IPS DF 6.9 (cell line): ENCODE measurements at regions not wholly inside any gene's neighbourhood (a gene's known extent, or its start where the extent isn't known, plus 50 kb on each side); places are given as distances from the start of the nearest gene placed in this dataset.
"Not testable (repeated sequence)": the region's sequence is repeated elsewhere in the genome, so short reads cannot be mapped to it uniquely, and the experiment has no call there.

Experiments used
- DNase-seq: peaks from one replicate; pipeline ENCODE4 v3.0.0-alpha.2; 2013; ENCODE audit warnings: low read depth, low spot score
- H3K27ac ChIP-seq: one replicate; pipeline ENCODE4 v1.5.1; 2013; ENCODE audit warnings: low read length, control low read depth
- H3K27me3 ChIP-seq: 2 replicates; pipeline ENCODE4 v1.6.1; 2013; ENCODE audit warnings: mild to moderate bottlenecking, low read length; ENCODE audit not compliant: control insufficient read depth, insufficient read depth
- H3K36me3 ChIP-seq: 2 replicates; pipeline ENCODE4 v1.6.1; 2013; ENCODE audit warnings: low read length; ENCODE audit not compliant: control insufficient read depth, insufficient read depth
- H3K4me1 ChIP-seq: 2 replicates; pipeline ENCODE4 v1.6.1; 2013; ENCODE audit warnings: low read length; ENCODE audit not compliant: control insufficient read depth, insufficient read depth
- H3K4me3 ChIP-seq: 2 replicates; pipeline ENCODE4 v1.5.1; 2013; ENCODE audit warnings: mild to moderate bottlenecking, low read length
- H3K9me3 ChIP-seq: 2 replicates; pipeline ENCODE4 v1.6.1; 2013; ENCODE audit warnings: low read length, inconsistent platforms; ENCODE audit not compliant: control insufficient read depth, insufficient read depth
- WGBS: extraction: QIAGEN DNeasy Blood & Tissue Kit; methylation state at CpG from one replicate; pipeline ENCODE4 v1.1.7; 2013; ENCODE audit warnings: mixed read lengths, missing lambda C conversion rate; ENCODE audit not compliant: insufficient read length, insufficient coverage; 5-methylcytosine and 5-hydroxymethylcytosine counted together

GRCh38 chr10:21463436-21463835 is 62.0 kb downstream of the SKIDA1 start:
- Histone ChIP-seq H3K4me3 (no peak overlapping the region), H3K36me3 (no peaks in the 10 kb centered on the region), H3K4me1 (no peaks in the 10 kb centered on the region), H3K9me3 (no peaks in the 10 kb centered on the region), H3K27me3 (no peaks in the 10 kb centered on the region), H3K27ac (no peak overlapping the region)
- no peak for DNase-seq
- WGBS = no CpG with 5 or more reads among the region's 3 CpGs

GRCh38 chr10:21458126-21458871 is 67.2 kb downstream of the SKIDA1 start:
- H3K4me1 ChIP-seq = no peaks in the 10 kb centered on the region
- no peaks in the 10 kb centered on the region for H3K36me3 ChIP-seq
- no peaks in the 10 kb centered on the region for H3K27me3 ChIP-seq
- no peak for DNase-seq
- no peak overlapping the region for H3K27ac ChIP-seq
- H3K4me3 ChIP-seq = no peak overlapping the region
- no peaks in the 10 kb centered on the region for H3K9me3 ChIP-seq
- no CpG with 5 or more reads among the region's 5 CpGs for WGBS

DNA sequence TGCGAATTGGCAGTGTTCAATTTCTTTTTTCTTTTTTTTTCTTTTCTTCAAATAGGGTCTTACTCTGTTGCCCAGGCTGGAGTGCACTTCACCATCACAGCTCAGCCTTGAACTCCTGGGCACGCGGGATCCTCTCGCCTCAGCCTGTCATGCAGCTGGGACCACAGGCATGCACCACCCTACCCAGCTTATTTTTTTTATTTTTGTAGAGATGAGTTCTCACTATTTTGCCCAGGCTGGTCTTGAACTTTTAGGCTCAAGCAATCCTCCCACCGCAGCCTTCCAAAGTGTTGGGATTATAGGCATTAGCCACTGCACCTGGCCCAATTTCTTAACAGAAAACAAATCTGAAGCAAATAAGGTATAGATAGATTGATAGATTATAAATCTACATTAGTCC is 69.3 kb downstream of the SKIDA1 start:
- WGBS = no CpG with 5 or more reads among the region's 5 CpGs
- Histone ChIP-seq H3K4me3 (no peak overlapping the region), H3K27me3 (no peaks in the 10 kb centered on the region), H3K36me3 (no peaks in the 10 kb centered on the region), H3K27ac (no peak overlapping the region), H3K4me1 (no peaks in the 10 kb centered on the region), H3K9me3 (no peaks in the 10 kb centered on the region)
- DNase-seq = no peak

GRCh38 chr10:21452203-21452602 is 73.3 kb downstream of the SKIDA1 start:
- Histone ChIP-seq H3K9me3 (no peaks in the 10 kb centered on the region), H3K4me3 (no peak overlapping the region), H3K27me3 (no peaks in the 10 kb centered on the region), H3K36me3 (no peaks in the 10 kb centered on the region), H3K27ac (no peak overlapping the region), H3K4me1 (no peaks in the 10 kb centered on the region)
- no CpG with 5 or more reads among the region's 3 CpGs for WGBS
- no peak for DNase-seq

- H3K27ac ChIP-seq = no peak overlapping the region
- H3K9me3 ChIP-seq = no peaks in the 10 kb centered on the region
- H3K4me3 ChIP-seq = no peak overlapping the region
- no CpG with 5 or more reads among the region's 8 CpGs for WGBS
- H3K36me3 ChIP-seq = no peaks in the 10 kb centered on the region
- no peak for DNase-seq
- H3K4me1 ChIP-seq = no peaks in the 10 kb centered on the region
- no peaks in the 10 kb centered on the region for H3K27me3 ChIP-seq
Observed at GRCh38 chr10:21449288-21449966, 76.1 kb downstream of the SKIDA1 start.

DNA sequence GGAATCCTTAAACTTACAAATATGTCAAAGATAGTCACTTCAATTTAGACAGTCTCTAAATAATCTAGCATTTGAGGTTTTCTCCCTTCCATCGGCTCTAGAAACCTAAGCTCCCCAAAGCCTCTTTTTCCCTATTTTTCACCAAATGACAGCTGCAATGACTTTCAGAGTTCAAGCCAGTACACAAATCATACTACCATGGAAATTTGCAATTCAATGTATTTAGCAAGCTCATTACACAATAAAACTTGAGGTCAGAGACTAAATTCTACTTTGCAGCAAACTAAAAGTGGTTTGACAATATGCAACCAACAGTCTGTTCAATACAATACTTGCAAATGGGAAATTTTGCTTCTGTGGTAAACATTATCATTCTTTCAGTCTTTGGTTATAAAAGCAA is 80.3 kb downstream of the SKIDA1 start:
- Histone ChIP-seq H3K9me3 (no peaks in the 10 kb centered on the region), H3K4me1 (no peaks in the 10 kb centered on the region), H3K36me3 (no peaks in the 10 kb centered on the region), H3K27me3 (no peaks in the 10 kb centered on the region), H3K27ac (no peak overlapping the region), H3K4me3 (no peak overlapping the region)
- WGBS = no CpG with 5 or more reads among the region's 1 CpG
- DNase-seq = no peak

- Histone ChIP-seq H3K4me3 (no peak overlapping the region), H3K36me3 (no peaks in the 10 kb centered on the region), H3K27me3 (no peaks in the 10 kb centered on the region), H3K4me1 (no peaks in the 10 kb centered on the region), H3K27ac (no peak overlapping the region), H3K9me3 (no peaks in the 10 kb centered on the region)
- WGBS = no CpG with 5 or more reads among the region's 2 CpGs
- DNase-seq = no peak
Observed at GRCh38 chr10:21441625-21442024, 83.9 kb downstream of the SKIDA1 start.

- H3K4me1 ChIP-seq, H3K27ac ChIP-seq, H3K4me3 ChIP-seq, H3K9me3 ChIP-seq, DNase-seq, H3K36me3 ChIP-seq, H3K27me3 ChIP-seq: not testable (repeated sequence)
- whole genome bisulfite sequencing = no CpG with 5 or more reads among the region's 10 CpGs
Observed at GRCh38 chr10:21438914-21439313, 86.6 kb downstream of the SKIDA1 start.

- no peaks in the 10 kb centered on the region for H3K36me3 ChIP-seq
- no peaks in the 10 kb centered on the region for H3K27me3 ChIP-seq
- no peaks in the 10 kb centered on the region for H3K9me3 ChIP-seq
- H3K27ac ChIP-seq = no peak overlapping the region
- no peak for DNase-seq
- no CpG with 5 or more reads among the region's 8 CpGs for WGBS
- H3K4me1 ChIP-seq = no peaks in the 10 kb centered on the region
- H3K4me3 ChIP-seq = no peak overlapping the region
Observed at GRCh38 chr10:21437770-21438382, 87.6 kb downstream of the SKIDA1 start.

DNA sequence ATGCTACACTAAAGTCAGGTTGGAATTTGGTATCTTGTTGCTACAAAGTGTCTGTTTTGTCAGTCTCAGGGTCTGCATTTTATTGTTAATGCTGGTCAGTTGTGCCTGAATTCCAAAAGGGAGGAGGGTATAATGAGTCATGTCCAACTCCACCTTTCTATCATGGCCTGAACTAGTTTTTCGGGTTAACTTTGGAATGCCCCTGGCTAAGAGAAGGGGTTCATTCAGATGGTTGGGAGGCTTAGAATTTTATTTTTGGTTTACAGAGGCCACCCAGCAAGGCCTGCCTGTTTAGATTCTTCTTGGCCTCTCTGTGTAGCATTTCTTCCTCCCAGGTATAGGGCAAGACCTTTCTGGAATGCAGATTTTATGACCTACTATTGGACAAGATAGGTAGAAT is 93.2 kb downstream of the SKIDA1 start:
- no peaks in the 10 kb centered on the region for H3K36me3 ChIP-seq
- H3K4me3 ChIP-seq = no peak overlapping the region
- H3K4me1 ChIP-seq = no peaks in the 10 kb centered on the region
- no peak overlapping the region for H3K27ac ChIP-seq
- DNase-seq = no peak
- no peaks in the 10 kb centered on the region for H3K27me3 ChIP-seq
- no peaks in the 10 kb centered on the region for H3K9me3 ChIP-seq
- no CpG with 5 or more reads among the region's 1 CpG for WGBS
